HG02623 (cell line): ENCODE measurements at regions not wholly inside any gene's neighbourhood (a gene's known extent, or its start where the extent isn't known, plus 50 kb on each side); places are given as distances from the start of the nearest gene placed in this dataset.
"Not testable (repeated sequence)": the region's sequence is repeated elsewhere in the genome, so short reads cannot be mapped to it uniquely, and the experiment has no call there.

Experiments
- ATAC-seq: cut with Tn5 transposase; IDR thresholded peaks from one replicate; pipeline ENCODE4 v1.9.1; 2021; ENCODE audit warnings: moderate library complexity; ENCODE audit not compliant: unreplicated experiment

DNA sequence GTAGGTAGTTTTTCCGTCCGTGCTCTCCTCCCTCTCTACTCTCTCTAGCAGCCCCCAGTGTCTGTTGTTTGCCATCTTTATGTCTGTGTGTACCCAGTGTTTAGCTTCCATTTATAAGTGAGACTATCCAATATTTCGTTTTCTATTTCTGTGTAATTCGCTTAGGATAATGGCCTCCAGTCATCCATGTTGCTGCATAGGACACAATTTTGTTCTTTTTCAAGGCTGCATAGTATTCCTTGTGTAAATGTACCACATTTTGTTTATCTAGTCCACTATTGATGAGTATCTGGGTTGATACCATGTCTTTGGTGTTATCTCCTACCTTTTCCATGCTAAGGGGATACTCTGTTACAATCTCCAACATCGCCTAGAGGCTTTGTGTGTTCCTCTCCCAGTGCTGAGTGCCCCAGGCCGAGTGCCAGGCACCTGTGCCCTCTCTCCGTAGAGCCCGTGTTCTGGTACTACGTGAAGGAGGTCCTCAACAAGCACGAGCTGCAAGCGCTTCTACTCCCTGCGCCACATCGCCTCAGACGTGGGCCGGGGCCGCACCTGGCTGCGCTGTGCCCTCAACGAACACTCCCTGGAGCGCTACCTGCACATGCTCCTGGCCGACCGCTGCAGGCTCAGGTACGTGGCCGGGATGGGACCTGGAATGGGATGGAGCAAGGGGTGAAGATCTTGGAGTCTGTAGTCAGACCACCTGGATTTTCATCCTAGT lies 51.0 kb downstream of the NPIPB11 start:
- ATAC-seq, result not testable (repeated sequence)

DNA sequence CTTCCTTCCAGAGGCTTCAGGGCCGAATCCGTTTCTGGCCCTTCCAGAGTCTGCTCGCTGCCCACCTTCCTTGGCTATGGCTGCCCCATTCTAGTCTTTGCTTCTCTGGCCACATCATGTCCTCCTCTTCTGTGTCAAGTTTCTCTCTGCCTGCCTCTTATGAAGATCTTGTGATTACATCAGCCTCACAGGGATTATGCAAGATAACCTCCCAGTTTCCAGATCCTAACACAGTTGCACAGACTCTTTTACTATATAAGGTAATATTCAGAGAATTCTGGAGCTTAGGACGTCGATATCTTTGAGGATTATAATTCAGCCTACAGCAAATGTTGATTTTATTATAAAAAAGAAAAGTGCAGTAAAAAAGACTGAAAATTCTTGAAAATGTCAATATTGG lies 52.1 kb downstream of the NPIPB11 start:
- not testable (repeated sequence) for ATAC-seq

DNA sequence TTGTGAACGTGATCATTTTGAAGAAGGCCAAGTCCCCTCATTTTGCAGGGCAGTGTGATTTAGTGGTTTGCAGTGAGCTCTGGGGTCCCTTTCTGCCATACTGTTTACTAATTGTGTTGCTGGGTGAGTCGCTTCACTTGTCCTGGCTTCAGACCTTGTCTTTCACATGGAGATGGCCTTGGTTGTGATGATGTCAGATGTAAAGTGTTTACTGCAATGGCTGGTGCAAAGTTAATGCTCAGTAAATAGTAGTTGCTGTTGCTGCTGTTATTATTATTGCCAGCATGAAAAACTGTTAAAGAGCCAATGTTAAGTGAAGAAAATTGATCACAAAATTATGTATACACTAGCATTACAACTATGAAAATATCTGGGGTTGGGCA lies 53.9 kb downstream of the NPIPB11 start:
- not testable (repeated sequence) for ATAC-seq

DNA sequence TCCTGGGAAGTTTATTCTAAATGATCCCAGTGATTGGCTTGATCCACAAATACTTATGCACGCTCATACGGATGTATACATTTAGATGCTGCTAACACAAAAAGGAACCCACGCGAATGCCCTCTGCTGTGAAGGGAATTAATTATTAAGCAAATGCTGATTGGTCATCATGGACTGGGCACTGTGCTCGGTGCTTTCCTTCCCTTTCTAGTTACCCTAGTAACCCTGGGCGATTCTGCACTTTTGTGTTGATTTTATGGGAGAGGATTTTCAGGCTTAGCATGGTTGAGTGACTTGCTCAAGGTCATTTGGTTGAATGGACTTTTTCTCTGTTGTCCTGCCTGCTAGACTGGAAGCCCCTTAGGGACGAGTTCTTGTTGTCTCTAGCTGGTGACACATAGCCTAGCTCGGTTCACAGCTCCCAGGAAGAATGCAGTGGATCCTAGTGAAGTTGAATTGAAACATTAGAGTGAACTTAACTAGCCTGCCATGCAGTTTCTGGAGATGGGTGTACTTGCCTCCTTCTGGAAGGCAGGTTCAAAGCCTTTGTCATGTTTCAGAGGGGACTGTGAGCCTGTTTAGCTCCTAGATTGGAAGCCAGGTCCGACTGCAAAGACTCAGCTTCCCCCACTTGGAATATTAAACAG lies 54.4 kb downstream of the NPIPB11 start:
- not testable (repeated sequence) for ATAC-seq

DNA sequence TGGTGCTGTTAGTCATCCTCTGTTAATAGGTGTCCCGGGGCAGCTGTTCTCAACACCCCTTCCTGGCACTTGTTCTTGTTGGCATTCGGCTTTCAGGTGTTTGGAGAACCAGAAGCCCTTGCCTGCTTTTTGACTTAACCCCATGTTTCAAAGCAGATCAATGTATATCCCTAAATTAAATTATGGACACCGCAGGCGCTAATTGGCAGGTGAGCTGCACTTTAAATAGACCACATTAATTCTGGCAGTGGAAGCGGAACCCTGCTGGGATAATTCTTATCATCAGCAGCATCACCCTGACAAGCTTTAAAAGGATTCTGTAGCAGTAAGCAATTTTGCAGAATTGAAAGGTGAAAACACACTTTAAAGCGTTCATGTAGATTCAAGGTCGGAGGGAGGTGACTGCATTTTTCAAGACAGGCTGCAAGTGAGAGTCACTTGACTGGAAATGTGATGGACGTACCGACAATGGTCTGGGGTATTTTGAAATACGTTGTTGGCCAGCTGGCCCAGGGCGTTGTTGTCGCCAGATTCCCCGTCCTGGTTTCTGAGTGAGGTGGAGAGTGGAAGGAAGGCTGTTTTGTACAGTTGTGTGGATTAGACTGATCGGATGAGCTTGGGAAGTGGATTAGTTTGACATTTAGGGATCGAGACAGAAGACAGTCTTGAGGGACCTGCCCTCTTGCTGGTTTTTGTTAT lies 55.1 kb downstream of the NPIPB11 start:
- not testable (repeated sequence) for ATAC-seq

DNA sequence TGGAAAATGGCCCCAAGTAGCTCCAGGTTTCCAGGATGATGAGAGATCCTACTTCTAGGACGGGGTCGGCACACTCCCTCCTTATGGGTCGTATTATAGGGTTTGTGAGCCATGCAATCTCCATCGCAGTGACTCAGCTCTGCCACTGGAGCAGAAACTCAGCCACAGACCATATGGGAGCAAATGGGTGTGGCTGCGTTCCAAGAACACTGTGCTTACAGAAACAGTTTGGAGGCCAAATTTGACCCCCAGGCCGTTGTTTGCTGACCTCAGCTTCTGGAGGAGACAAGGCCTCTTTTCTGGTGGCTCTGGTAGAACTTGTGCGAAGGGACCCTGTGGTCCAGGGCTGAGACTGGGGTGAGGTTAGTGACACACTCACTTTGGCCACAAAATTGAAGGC lies 56.5 kb downstream of the NPIPB11 start:
- not testable (repeated sequence) for ATAC-seq

DNA sequence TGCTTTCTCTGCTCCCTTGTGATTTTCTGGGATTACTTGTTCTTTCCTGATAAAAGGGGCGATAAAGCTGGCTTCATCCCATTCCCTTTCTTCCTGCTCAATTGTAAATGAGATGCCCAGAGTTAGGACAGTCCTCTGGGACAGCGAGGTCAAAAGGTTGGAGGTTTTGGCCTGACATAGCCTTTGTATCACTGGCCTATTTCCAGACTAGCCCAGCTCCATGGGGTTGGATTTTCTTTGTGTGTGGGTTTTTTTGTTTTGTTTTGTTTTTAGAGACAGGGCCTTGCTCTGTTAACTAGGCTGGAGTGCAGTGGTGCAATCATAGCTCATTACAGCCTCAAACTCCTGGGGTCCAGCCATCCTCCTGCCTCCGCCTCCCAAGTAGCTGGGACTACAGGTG lies 57.8 kb downstream of the NPIPB11 start:
- ATAC-seq, result not testable (repeated sequence)

DNA sequence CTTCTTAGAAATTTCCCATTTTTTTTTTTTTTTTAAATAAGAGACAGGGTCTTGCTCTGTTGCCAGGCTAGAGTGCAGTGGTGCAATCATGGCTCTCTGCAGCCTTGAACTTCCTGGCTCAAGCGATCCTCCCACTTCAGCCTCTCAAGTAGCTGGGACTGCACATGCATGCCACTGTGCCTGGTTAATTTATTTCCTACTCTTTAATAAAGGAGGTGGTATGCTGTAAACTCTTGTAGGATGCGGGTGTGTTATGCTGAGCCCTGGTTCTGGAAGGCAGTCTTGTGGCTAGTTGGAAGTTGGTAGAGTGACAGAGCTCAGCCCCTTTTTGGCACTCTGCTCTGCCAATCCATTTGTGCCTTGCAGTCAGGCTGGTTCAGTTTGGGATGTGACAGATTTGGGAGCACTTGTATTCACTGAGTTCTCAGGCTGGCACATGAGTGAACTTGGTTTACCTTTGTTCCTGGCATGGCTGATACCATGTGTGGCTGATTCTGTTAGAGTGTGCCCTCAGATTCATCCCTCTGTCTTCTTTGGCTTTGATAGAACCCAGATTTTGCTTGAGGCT lies 58.3 kb downstream of the NPIPB11 start:
- not testable (repeated sequence) for ATAC-seq

DNA sequence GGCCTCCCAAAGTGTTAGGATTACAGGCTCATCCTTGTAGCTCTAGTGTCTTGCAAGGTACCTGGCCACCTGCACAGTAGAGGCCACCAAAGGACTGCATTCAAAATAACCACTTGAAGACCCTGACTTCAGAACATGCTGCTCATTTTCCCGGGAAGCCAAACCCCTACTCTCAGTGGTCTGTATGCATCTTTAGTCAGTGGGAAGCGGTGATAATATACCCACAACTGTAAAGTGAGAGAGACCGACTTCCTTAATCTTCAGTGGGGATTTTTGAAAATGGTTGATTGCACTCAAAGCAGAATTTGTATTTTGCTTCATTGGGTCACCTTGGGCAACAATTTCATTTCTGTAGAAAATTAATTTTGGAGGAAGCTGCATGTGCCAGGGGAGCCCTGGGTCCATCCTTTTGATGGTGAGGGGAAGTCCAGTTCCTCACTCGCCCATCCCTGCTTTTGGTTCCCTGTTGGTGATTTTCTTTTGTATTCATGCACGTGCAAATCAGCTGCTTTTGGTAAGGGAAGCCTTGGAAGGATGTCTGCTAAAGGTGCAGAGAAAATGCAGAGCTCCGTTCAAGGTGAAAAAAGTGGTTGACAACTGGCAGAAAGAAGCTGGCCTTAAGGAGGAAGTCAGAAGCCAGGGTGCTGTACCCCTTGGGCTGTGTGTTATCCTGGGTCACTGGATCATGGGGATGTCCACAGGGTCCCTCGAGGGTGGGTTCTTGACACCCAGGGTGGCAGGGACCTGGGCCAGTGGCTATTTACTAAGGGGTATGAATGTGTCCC lies 59.5 kb downstream of the NPIPB11 start:
- not testable (repeated sequence) for ATAC-seq

DNA sequence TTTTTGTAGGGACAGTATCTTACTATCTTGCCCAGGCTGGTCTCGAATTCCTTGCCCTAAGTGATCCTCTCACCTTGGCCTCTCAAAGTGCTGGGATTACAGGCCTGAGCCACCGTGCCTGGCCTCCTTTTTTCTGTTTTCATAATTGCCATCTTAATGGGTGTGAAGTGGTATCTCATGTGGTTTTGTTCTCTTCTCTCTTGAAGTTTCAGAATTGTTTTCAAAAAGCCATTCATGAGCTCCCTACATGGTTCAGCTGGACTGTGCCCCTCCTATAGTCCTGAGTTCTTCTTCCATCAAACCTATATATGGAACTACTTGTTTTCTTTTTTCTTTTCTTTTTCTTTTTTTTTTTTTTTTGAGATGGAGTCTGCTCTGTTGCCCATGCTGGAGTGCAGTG lies 60.3 kb downstream of the NPIPB11 start:
- ATAC-seq, result not testable (repeated sequence)

DNA sequence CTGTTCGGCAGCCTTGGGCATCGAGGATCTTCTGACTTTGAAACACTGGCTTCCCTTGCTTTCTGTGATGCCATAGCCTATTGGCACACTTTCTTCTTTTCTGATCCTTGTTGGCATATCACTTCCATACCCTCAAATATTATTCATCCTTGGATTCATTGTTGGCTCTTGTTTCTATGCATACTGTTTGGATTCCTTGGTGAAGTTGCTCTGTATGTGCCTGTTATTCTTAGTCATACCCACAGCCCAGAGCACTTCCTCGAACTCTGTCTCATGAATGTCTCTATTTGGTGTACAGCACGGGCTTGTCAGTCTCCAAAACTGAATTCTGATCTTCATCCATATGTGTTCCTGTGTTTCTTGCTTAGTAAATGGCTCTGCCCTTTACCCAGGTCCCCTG lies 63.6 kb downstream of the NPIPB11 start:
- ATAC-seq, result not testable (repeated sequence)

DNA sequence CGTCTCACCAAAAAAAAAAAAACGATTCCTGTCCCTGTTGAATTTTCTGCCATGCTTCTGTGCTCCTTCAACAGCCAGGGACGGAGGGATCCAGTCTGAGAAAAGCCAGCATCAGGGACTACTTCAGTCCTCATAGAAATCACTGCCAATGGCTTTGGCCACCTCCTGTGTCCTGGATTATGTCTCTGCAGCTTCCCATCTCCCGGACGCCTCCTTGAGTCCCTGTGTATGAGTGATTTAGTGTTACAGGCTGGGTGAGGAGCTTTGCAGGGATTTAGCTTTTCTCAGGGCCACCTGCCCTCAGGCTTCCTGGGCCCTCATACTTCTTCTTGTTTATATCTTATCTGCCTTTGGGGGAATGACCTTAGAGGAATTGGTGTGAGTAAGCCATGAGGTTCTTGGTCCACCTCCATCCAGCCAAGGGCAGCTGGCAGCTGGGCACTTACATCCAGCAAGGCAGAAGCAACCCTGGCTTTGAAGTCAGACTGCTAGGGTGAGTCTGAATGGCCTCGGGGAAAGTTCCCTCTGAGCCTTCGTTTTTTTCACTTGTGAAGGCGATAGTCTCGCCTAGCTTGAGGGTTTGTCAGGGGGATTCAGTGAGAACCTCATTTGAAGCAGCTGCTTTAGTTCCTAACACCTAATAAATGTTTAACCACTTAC lies 65.6 kb downstream of the NPIPB11 start:
- not testable (repeated sequence) for ATAC-seq

DNA sequence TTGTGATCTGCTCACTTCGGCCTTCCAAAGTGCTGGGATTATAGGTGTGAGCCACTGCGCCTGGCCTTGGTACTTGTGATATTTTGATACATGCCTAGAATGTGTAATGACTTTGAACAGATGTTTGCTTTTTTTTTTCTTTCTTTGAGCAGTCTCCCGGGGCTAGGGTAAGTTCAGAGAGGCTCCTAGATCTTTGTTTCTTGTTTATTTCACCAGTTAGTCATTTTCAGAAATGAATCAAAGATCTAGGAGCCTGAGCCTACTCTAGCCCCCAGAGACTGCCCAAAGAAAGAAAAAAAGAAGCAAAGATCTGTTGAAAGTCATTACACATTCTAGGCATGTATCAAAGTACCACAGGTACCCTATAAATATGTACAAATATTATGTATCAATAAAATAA lies 66.3 kb downstream of the NPIPB11 start:
- not testable (repeated sequence) for ATAC-seq

DNA sequence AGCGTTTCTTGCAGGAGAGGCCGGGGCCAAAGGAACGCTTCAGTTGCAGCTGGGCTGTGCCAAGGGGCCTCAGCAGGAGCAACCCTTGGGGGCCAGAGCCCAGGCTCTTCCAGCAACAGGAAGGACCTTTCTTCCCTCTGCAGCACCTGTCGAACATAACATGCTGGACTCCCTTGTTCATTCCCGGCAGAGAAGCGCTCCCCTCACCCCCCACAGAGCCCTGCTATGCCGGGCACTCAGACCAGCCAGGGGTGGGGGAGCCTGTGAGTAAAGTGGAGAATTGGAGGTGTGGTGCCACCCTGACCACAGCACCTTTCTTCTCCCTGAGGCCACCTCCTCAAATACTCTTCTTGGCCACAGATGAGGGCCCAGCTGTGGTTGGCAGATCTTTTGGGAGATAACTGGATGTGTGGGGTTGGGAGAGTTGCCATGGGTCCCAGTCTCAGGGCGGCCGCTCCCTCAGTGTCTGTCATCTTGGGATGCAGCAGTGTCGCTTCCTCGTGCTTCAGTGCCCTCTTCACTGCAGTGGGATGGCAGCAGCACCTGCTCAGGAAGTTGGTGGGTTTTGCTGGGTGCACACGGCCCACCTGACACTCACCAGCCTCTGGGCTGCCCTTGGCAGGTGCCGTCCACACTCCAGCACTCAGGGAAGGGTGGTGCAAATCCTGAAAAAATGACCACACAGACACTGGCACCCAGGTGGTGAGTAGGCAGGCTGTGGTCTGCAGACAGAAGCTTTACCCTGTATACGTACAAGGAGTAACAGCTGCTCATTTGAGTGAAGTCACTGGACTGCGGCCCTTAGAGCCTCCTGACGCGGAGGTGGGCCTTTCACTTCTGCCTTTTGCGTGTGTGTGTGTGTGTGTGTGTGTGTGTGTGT lies 67.5 kb downstream of the NPIPB11 start:
- ATAC-seq, result peak; percentile 78

DNA sequence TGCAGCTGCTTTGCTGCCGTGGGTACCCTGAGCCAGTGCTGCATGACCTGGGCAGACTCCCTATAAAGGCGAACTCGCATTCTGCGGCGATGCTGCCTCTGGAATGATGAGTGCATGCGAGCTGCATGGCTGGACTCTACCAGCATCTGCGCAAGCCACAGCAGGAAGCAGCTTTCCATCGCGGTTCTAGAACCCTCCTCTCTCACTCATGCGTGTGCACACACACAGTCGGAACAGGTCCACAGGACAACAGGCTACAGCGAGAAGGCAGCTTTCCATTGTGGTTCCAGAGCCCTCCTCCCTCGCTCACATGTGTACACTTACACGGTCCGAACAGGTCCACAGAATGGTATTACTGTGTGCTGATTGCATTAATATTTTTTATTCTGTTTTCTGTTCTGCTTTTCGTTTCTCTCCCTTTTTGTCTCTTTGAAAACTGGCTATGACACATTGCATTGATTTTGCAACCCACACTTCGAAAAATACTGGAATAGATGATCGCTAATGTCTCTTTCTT lies 69.1 kb downstream of the NPIPB11 start:
- ATAC-seq, result not testable (repeated sequence)

DNA sequence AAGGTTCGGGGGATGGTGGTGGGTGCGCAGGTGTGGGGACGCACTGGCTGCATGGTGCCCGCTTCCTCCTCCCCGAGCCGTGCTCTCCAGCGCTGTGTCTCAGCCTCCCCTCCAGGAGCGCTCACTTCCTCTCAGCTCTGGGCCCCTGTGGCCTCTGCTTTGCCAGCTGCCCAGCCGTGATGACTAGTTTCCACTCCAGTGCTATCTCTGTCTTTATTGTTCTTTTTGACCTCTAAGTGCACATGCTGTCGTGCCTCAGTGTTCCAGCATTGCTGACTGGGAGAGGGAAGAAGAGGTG lies 71.0 kb downstream of the NPIPB11 start:
- not testable (repeated sequence) for ATAC-seq

DNA sequence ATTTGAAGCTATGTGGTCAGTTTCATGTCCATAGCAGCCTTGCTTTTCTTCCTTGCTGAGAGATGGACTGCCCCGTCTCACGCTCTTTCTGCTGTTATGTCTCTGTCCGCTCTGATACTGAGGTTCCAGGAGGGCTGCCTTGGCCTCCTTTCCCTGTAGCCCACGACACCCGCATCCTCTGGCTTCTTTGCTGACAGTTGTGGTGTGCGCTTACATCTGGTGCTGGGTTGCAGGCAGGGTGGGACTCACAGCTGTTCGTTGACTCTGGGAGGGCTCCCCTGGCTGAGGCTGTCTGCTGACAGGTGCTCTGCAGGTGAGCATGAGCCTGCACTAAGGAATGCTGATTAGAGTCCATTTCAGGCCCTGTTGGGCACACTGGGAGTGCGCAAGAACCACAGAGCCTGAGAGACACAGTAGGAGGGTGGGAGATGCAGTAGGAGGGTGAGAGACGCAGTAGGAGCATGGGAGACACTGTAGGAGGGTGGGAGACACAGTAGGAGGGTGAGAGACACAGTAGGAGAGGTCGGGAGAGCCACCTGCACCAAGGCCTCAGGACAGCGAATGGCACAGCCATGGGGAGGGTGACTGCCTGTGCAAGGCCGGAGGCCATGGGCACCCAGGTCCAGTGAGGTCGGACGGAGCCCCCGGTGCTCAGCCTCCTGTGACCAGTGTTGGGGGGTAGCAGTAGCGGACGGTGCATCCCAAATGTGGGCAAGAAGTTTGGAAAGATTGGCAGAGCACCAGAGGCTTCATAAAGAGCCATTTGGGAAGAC lies 71.5 kb downstream of the NPIPB11 start:
- not testable (repeated sequence) for ATAC-seq

DNA sequence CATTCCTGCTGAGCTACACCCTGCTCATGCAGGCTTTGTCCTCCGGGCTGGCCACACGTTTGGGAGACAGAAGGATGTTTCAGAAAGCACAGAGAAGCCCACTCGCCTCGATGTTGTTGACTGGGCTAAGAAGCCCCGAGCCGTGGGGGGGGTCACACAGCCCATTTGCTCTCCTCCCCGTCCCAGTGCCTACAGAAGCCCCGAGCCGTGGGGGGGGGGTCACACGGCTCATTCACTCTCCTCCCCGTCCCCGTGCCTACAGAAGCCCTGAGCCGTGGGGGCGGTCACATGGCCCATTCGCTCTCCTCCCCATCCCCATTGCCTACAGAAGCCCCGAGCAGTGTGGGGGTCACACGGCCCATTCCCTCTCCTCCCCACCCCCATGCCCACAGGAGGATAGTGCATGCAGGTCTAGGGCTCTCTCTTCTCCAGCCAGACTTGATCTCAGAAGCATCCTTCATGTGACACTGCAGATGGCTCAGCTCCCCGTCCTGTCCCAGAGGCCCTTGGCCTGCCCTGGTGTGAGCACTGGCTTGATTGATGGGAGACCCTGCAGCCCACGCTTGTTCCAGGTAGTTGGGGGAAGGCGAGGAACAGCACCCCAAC lies 72.9 kb downstream of the NPIPB11 start:
- not testable (repeated sequence) for ATAC-seq
